H9 (cell line): ENCODE measurements at regions not wholly inside any gene's neighbourhood (a gene's known extent, or its start where the extent isn't known, plus 50 kb on each side); places are given as distances from the start of the nearest gene placed in this dataset.

Experiments
- DNase-seq: peaks from one replicate; pipeline ENCODE4 v3.0.0-alpha.2; 2017
- H2AFZ ChIP-seq: one replicate; pipeline ENCODE4 v1.6.1; 2013; ENCODE audit warnings: mild to moderate bottlenecking, low read length, control low read depth, moderate library complexity
- H2AK5ac ChIP-seq: 2 replicates; pipeline ENCODE4 v1.6.1; 2013; ENCODE audit warnings: low read length, control low read depth, mixed read lengths; ENCODE audit not compliant: insufficient read length
- H2BK120ac ChIP-seq: one replicate; pipeline ENCODE4 v1.6.1; 2013; ENCODE audit warnings: low read depth, mild to moderate bottlenecking, low read length, control low read depth, inconsistent platforms; ENCODE audit not compliant: poor library complexity, severe bottlenecking
- H2BK12ac ChIP-seq: 2 replicates; pipeline ENCODE4 v1.6.1; 2013; ENCODE audit warnings: low read length, control low read depth, mixed read lengths, low read depth; ENCODE audit not compliant: insufficient read length
- H2BK15ac ChIP-seq: 2 replicates; pipeline ENCODE4 v1.6.1; 2013; ENCODE audit warnings: low read depth, low read length, control low read depth
- H2BK20ac ChIP-seq: one replicate; pipeline ENCODE4 v1.6.1; 2013; ENCODE audit warnings: low read depth, mild to moderate bottlenecking, low read length, control low read depth, inconsistent platforms; ENCODE audit not compliant: poor library complexity, severe bottlenecking
- H2BK5ac ChIP-seq: 2 replicates; pipeline ENCODE4 v1.6.1; 2013; ENCODE audit warnings: low read length, control low read depth, mixed read lengths; ENCODE audit not compliant: insufficient read length
- H3K14ac ChIP-seq: 2 replicates; pipeline ENCODE4 v1.6.1; 2013; ENCODE audit warnings: low read length, control low read depth; ENCODE audit not compliant: insufficient read depth
- H3K18ac ChIP-seq: 2 replicates; pipeline ENCODE4 v1.6.1; 2013; ENCODE audit warnings: low read depth, mild to moderate bottlenecking, mixed read lengths, low read length, control low read depth; ENCODE audit not compliant: insufficient read length
- H3K23ac ChIP-seq: 2 replicates; pipeline ENCODE4 v1.6.1; 2013; ENCODE audit warnings: low read length, control low read depth, mixed read lengths, low read depth; ENCODE audit not compliant: insufficient read length
- H3K23me2 ChIP-seq: 2 replicates; pipeline ENCODE4 v1.6.1; 2013; ENCODE audit warnings: low read depth, mild to moderate bottlenecking, mixed read lengths, low read length, control low read depth; ENCODE audit not compliant: insufficient read length, poor library complexity, severe bottlenecking
- H3K27ac ChIP-seq: 2 replicates; pipeline ENCODE4 v1.5.1; 2013; ENCODE audit warnings: low read length, control low read depth, mixed read lengths, low read depth; ENCODE audit not compliant: insufficient read length
- H3K27me3 ChIP-seq: 2 replicates; pipeline ENCODE4 v1.6.1; 2013; ENCODE audit warnings: low read length, control low read depth, inconsistent platforms; ENCODE audit not compliant: insufficient read depth
- H3K4ac ChIP-seq: 2 replicates; pipeline ENCODE4 v1.6.1; 2013; ENCODE audit warnings: low read depth, mild to moderate bottlenecking, control low read depth, inconsistent platforms, low read length, moderate library complexity
- H3K4me1 ChIP-seq: 2 replicates; pipeline ENCODE4 v1.6.1; 2013; ENCODE audit warnings: low read length, control low read depth, inconsistent platforms; ENCODE audit not compliant: insufficient read depth
- H3K4me2 ChIP-seq: 2 replicates; pipeline ENCODE4 v1.6.1; 2013; ENCODE audit warnings: low read length, control low read depth, mixed read lengths; ENCODE audit not compliant: insufficient read length, insufficient read depth
- H3K56ac ChIP-seq: 2 replicates; pipeline ENCODE4 v1.6.1; 2013; ENCODE audit warnings: low read depth, mild to moderate bottlenecking, mixed read lengths, low read length, control low read depth; ENCODE audit not compliant: insufficient read length
- H3K79me1 ChIP-seq: 2 replicates; pipeline ENCODE4 v1.6.1; 2013; ENCODE audit warnings: low read depth, mild to moderate bottlenecking, moderate library complexity, low read length, control low read depth, inconsistent platforms; ENCODE audit not compliant: insufficient read depth, poor library complexity, severe bottlenecking
- H3K79me2 ChIP-seq: 2 replicates; pipeline ENCODE4 v1.6.1; 2013; ENCODE audit warnings: low read length, control low read depth, inconsistent platforms; ENCODE audit not compliant: insufficient read depth
- H3K9ac ChIP-seq: 2 replicates; pipeline ENCODE4 v1.6.1; 2013; ENCODE audit warnings: low read length, control low read depth, mixed read lengths; ENCODE audit not compliant: insufficient read length; ENCODE audit errors: extremely low read depth
- H3K9me3 ChIP-seq: one replicate; pipeline ENCODE4 v1.6.1; 2013; ENCODE audit warnings: low read depth, low read length, inconsistent platforms; ENCODE audit not compliant: control insufficient read depth
- H3T11ph ChIP-seq: one replicate; pipeline ENCODE4 v1.6.1; 2013; ENCODE audit warnings: mild to moderate bottlenecking, low read length, control low read depth, inconsistent platforms
- H4K20me1 ChIP-seq: one replicate; pipeline ENCODE4 v1.6.1; 2013; ENCODE audit not compliant: control insufficient read depth, insufficient read length, insufficient read depth
- H4K5ac ChIP-seq: 2 replicates; pipeline ENCODE4 v1.6.1; 2013; ENCODE audit warnings: low read depth, mild to moderate bottlenecking, mixed read lengths, low read length, control low read depth; ENCODE audit not compliant: insufficient read length
- H4K8ac ChIP-seq: replicated peaks from 2 replicates; pipeline ENCODE4 v1.6.1; 2013; ENCODE audit warnings: low read length, control low read depth, mixed read lengths, low read depth; ENCODE audit not compliant: insufficient read length
- H4K91ac ChIP-seq: 2 replicates; pipeline ENCODE4 v1.6.1; 2013; ENCODE audit warnings: low read depth, mild to moderate bottlenecking, moderate library complexity, mixed read lengths, low read length, control low read depth; ENCODE audit not compliant: insufficient read length
- H3K27ac Mint-ChIP-seq, 3 experiments: 2 replicates in 2 of 3; 3 replicates in 1 of 3; pipeline ENCODE4 v1.8.0; 2020 to 2021; ENCODE audit warnings: mixed read lengths in 3 of 3, mild to moderate bottlenecking in 1 of 3, moderate library complexity in 1 of 3
- H3K27me3 Mint-ChIP-seq: 2 replicates; pipeline ENCODE4 v1.8.0; 2021; ENCODE audit warnings: low read depth, mild to moderate bottlenecking, moderate library complexity, mixed read lengths
- H3K36me3 Mint-ChIP-seq, 3 experiments: 2 replicates in 2 of 3; 3 replicates in 1 of 3; pipeline ENCODE4 v1.8.0; 2020 to 2021; ENCODE audit warnings: low read depth in 3 of 3, mixed read lengths in 3 of 3; ENCODE audit not compliant: insufficient read depth in 1 of 3
- H3K4me1 Mint-ChIP-seq, 2 experiments: 2 replicates each; pipeline ENCODE4 v1.8.0; 2020; ENCODE audit warnings: mixed read lengths in 2 of 2
- H3K4me3 Mint-ChIP-seq, 2 experiments: 2 replicates in 1 of 2; 3 replicates in 1 of 2; pipeline ENCODE4 v1.8.0; 2020 to 2021; ENCODE audit warnings: mild to moderate bottlenecking in 2 of 2, mixed read lengths in 2 of 2, moderate library complexity in 1 of 2
- H3K9me3 Mint-ChIP-seq, 2 experiments: 2 replicates in 1 of 2; 3 replicates in 1 of 2; pipeline ENCODE4 v1.8.0; 2020; ENCODE audit warnings: mild to moderate bottlenecking in 2 of 2, mixed read lengths in 2 of 2, moderate library complexity in 1 of 2
- WGBS: extraction: QIAGEN DNeasy Blood & Tissue Kit; methylation state at CpG from one replicate; pipeline ENCODE4 v1.1.7; 2013; ENCODE audit warnings: missing lambda C conversion rate, low lambda C conversion rate, mixed read lengths; ENCODE audit not compliant: insufficient read length; ENCODE audit errors: extremely low coverage; 5-methylcytosine and 5-hydroxymethylcytosine counted together
- TF ChIP-seq, protein P1 (sequence below): fragments of 200-600 bp; sonication (generic); conservative IDR thresholded peaks from 3 replicates; pipeline ENCODE4 v1.8.0; 2021; ENCODE audit warnings: antibody characterized with exemption, mild to moderate bottlenecking

DNA sequence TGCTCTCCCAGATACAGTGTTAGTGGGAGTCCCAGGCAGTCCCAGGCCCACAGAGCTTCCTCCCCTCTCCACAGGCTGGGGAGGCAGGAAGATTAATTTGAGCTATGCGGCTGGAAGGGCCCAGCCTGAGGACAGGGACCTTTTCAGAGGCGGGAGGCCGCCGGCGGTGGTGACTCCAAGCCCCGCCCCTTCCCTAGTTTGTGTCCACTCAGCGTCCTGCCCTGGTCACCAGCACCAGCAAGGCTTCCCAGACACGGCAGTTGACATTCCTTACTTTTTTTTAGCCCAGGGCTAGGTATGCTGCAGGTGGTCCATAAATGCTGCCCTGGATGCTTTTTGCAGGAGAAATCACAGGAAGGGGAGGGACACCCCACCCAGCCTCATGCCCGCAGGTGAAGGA is 67.7 kb upstream of the LRPAP1 start:
- Histone ChIP-seq H3K4ac (no peak overlapping the region), H2BK20ac (no peak overlapping the region), H3K23me2 (no peaks in the 10 kb centered on the region), H3T11ph (no peak overlapping the region), H3K4me1 (no peaks in the 10 kb centered on the region), H3K14ac (no peak overlapping the region), H3K79me1 (no peaks in the 10 kb centered on the region), H3K18ac (no peak overlapping the region), H3K56ac (no peak overlapping the region), H2BK12ac (no peak overlapping the region), H4K5ac (no peak overlapping the region), H3K9ac (no peak overlapping the region), H4K91ac (no peak overlapping the region), H3K4me2 (no peak overlapping the region), H2AFZ (no peak overlapping the region), H2BK15ac (no peak overlapping the region), H2BK120ac (no peak overlapping the region), H2AK5ac (no peak overlapping the region), H4K8ac (no peak overlapping the region), H2BK5ac (no peak overlapping the region), H3K79me2 (no peaks in the 10 kb centered on the region), H3K9me3 (no peaks in the 10 kb centered on the region), H4K20me1 (peaks cover 3% of the 10 kb centered on the region), H3K27ac (no peak overlapping the region), H3K23ac (no peak overlapping the region), H3K27me3 (no peaks in the 10 kb centered on the region)
- TF ChIP-seq, protein P1, sequence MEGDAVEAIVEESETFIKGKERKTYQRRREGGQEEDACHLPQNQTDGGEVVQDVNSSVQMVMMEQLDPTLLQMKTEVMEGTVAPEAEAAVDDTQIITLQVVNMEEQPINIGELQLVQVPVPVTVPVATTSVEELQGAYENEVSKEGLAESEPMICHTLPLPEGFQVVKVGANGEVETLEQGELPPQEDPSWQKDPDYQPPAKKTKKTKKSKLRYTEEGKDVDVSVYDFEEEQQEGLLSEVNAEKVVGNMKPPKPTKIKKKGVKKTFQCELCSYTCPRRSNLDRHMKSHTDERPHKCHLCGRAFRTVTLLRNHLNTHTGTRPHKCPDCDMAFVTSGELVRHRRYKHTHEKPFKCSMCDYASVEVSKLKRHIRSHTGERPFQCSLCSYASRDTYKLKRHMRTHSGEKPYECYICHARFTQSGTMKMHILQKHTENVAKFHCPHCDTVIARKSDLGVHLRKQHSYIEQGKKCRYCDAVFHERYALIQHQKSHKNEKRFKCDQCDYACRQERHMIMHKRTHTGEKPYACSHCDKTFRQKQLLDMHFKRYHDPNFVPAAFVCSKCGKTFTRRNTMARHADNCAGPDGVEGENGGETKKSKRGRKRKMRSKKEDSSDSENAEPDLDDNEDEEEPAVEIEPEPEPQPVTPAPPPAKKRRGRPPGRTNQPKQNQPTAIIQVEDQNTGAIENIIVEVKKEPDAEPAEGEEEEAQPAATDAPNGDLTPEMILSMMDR = no peak
- Mint-ChIP-seq H3K9me3 (peaks cover 5 to 7% of the 10 kb centered on the region in 2 experiments; a peak in 2 of 5 replicates), H3K27ac (no peak overlapping the region), H3K4me1 (no peaks in the 10 kb centered on the region), H3K27me3 (peaks cover 10% of the 10 kb centered on the region), H3K36me3 (peaks cover 0 to 4% (median 3%) of the 10 kb centered on the region in 3 experiments; a peak in 4 of 7 replicates), H3K4me3 (no peak overlapping the region)
- no peak for DNase-seq
- no CpG with 5 or more reads among the region's 9 CpGs for WGBS
